C4-2B (cell line): ENCODE measurements at regions not wholly inside any gene's neighbourhood (a gene's known extent, or its start where the extent isn't known, plus 50 kb on each side); places are given as distances from the start of the nearest gene placed in this dataset.

Experiments used
- H3K27ac ChIP-seq: fragments of 450-650 bp; 2 replicates; pipeline ENCODE4 v1.5.1; 2017
- CTCF ChIP-seq: fragments of 450-650 bp; conservative IDR thresholded peaks from 2 replicates; pipeline ENCODE4 v1.5.1; 2017; ENCODE audit warnings: mild to moderate bottlenecking
- ZFX ChIP-seq: fragments of 450-650 bp; IDR thresholded peaks from 2 replicates; pipeline ENCODE4 v1.6.1; 2017

GRCh38 chr5:79878721-79879336 is 112.2 kb downstream of the MTX3 start:
- no peak for TF ChIP-seq ZFX
- TF ChIP-seq CTCF, result peak; percentile 71

DNA sequence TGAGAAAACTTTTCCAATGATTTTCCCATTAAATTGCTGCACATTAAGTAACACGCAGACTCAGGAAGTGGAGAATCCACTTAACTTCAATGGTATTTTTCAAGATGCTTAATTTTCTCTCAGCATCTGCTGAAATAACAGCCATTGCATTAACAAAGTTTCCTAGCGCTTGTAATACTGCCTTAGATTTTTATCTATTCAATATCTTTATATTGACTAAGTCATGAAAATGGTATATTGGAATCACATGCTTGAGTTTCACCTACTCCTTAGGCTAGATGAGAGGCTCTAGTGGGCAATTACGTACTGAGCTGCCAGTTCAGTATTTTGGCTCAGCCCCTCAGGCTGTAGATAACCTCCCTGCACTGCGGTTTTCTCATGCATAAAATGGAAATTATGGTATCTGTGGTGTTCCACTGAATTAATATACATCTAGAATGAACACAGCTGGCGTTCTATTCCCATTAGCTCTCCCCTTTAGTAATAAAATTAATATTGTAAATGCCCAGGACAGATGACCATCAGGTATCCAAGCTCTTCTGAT is 112.9 kb downstream of the MTX3 start:
- H3K27ac ChIP-seq, result no peak overlapping the region
- TF ChIP-seq CTCF (no peak), ZFX (no peak)

More at GRCh38 chr5:79878721-79879336, 112.2 kb downstream of the MTX3 start:
- H3K27ac ChIP-seq, result no peak overlapping the region

DNA sequence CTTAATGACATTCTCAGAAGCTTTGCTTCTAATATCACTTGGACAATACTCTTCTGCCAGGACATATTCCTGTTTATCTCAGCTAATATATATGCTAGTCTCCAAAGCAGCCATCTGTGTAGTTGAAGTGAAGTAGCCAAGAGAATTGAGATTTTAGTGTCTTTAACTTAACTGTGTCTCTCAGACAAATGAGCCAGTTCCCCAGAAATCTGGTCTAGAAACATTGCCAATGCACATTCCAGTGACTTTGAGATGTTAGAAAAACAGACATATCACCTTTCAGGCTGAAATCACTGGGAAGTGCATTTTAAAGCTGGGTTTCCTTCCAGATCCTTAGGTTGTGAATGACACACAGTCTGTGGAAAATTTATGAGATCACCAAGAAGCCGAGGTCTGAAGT is 114.6 kb downstream of the MTX3 start:
- no peak overlapping the region for H3K27ac ChIP-seq
- no peak for TF ChIP-seq CTCF
- TF ChIP-seq ZFX, result no peak

- no peak overlapping the region for H3K27ac ChIP-seq
- TF ChIP-seq ZFX (no peak), CTCF (no peak)
Measured at GRCh38 chr5:79875230-79875629, 115.8 kb downstream of the MTX3 start.

DNA sequence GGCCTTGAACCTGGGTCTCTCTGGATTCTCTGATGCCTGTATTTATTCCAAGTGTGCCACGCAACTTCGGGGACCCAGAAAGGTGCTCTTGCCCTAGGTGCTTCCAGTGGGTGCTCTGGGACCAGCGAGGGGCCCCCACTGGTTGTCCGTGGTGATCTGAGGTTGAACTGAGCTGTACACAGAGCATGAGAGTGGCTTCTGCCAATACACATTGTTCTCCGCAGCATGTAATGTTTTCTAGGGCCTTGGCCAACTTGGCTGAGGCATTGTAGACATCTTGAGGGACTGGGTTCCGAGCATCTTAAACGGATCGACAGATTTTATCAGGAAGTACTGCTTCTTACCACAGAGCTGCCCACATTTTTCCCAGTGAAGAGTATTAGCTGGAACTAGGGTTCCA is 117.9 kb downstream of the MTX3 start:
- TF ChIP-seq ZFX, result no peak
- TF ChIP-seq CTCF, result no peak
- H3K27ac ChIP-seq, result no peak overlapping the region

DNA sequence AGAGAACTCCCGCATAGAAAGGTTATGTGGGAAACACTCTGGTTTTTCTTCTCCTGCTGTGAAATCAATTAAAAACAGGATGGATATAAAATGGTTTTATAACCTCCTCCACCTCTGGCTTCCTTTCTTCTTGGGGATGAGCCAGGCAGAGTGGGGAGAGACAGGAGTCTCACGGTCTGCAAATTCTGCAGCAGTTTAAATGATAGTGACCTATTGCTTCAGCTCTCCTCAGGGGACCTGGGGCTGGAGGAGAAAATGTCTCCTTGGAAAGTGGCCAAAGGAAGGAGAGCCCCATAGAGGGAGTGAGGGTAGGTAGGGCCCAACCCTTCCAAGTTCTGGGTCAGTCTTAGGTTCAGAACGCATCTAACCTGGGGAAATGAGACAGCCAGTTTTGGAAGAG is 118.8 kb downstream of the MTX3 start:
- no peak overlapping the region for H3K27ac ChIP-seq
- TF ChIP-seq CTCF (no peak), ZFX (no peak)

DNA sequence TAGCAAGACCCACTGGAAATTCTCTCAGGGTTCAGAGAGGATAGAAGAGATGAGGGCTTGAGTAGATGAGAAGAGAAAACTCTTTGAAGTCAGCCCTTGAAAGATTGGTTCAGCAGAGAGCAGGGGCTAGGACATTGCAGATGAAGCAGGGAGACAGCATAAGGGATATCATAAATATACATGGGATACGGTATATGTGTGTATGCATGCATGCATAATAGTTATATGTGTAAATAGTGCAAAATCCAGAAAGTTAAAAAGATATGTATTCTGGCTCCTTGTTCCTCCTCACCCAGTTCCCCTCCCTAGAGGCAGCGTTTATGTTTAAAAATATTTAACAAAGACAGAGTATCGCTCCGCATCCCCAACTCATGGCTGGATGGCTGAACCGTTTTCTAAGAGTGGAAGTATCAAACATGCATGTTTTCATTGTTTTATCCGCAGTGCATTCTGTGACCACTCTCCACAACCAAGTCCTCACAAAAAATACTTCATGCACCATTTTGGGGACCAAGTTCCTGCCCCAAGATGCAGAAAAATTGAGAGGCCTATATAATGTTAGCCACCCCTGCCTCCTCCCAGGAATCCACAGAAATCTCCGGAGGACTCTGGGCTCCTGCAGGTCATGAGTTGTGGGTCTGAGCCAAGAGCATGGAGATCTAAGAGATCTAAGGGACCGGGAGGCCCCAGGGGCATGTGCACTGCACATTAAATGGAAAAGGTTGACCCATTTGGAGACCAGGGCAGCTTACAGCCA is 119.5 kb downstream of the MTX3 start:
- H3K27ac ChIP-seq, result no peak overlapping the region
- TF ChIP-seq ZFX, result no peak
- TF ChIP-seq CTCF, result no peak
